ENCODE measurements at regions not wholly inside any gene's neighbourhood (a gene's known extent, or its start where the extent isn't known, plus 50 kb on each side); places are given as distances from the start of the nearest gene placed in this dataset.

DNA sequence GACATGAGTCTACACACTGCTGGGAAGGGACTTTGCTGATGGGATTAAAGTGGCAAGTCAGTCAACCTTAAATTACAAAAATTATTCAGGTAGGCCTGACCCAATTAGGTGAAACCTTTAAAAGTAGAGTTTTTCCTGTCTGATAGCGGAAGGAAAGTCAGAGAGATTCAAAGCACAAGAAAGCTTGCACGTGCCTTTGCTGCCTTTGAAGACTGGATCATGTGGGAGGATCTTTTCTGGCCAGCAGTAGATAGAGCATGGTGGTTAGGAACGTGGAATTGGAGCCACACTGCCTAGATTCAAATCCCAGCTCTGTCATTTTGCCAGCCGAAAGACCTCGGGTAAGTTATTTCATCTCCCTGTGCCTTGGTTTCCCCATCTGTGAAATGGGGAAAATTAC, 265.8 kb upstream of the PROK2 start:
- intact Hi-C loops (cut with micrococcal nuclease) = no loop called here
- POLR2A ChIA-PET (ENCODE audit: partially characterized antibody) = no interaction called here
- H3K27ac ChIP-seq (ENCODE audit: low read depth, low read length) = no peak overlapping the region
- Mint-ChIP-seq H3K27ac (no peak overlapping the region), H3K9me3 (no peaks in the 10 kb centered on the region), H3K4me1 (no peaks in the 10 kb centered on the region), H3K4me3 (no peak overlapping the region), H3K27me3 (no peaks in the 10 kb centered on the region), H3K36me3 (no peaks in the 10 kb centered on the region)
- no peaks in the 10 kb centered on the region for H3K9me3 ChIP-seq (ENCODE audit: control insufficient read depth in 1 of 2, low read length in 2 of 2)
- no peak overlapping the region for H3K4me3 ChIP-seq (ENCODE audit: low read length in 2 of 2)
- CTCF ChIA-PET (ENCODE audit: partially characterized antibody) = no interaction called here
- DNase-seq = no peak
- no peaks in the 10 kb centered on the region for H3K27me3 ChIP-seq (ENCODE audit: insufficient read depth, low read length)
- H3K4me1 ChIP-seq (ENCODE audit: insufficient read depth, low read length) = no peaks in the 10 kb centered on the region
- H3K36me3 ChIP-seq (ENCODE audit: insufficient read depth, low read length) = no peaks in the 10 kb centered on the region

DNA sequence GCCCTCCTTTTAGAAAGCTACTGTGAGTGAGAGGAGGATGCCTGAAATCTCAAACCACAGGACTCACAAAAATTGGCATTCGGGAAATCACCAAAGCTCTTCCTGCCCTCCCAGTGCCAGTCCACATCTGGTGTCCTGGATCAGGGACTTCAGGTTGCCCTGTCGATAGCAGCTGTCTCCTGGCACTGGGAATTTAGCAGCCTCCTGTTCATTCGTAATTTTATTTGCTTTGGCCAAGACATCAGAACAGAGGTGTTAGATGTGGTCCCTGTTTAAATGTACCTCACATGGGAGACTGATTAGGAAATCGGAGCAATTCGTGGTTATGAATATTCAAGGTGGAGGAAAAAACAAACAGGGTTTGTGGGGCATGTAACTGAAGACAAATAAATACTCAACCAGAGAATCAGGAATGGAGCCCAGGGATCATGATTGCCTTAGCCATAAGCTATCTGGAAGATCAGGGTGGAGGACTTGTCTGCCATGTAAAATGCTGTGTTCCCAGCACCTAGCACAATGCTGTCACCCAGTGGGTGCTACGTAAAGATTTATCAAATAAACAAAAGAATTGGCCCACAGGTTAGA, 265.2 kb upstream of the PROK2 start:
- Mint-ChIP-seq H3K27me3 (no peaks in the 10 kb centered on the region), H3K4me3 (no peak overlapping the region), H3K27ac (no peak overlapping the region), H3K4me1 (no peaks in the 10 kb centered on the region), H3K9me3 (no peaks in the 10 kb centered on the region), H3K36me3 (no peaks in the 10 kb centered on the region)
- Histone ChIP-seq H3K4me3 (ENCODE audit: low read length in 2 of 2) (no peak overlapping the region), H3K36me3 (ENCODE audit: insufficient read depth, low read length) (no peaks in the 10 kb centered on the region), H3K4me1 (ENCODE audit: insufficient read depth, low read length) (no peaks in the 10 kb centered on the region), H3K27me3 (ENCODE audit: insufficient read depth, low read length) (no peaks in the 10 kb centered on the region), H3K9me3 (ENCODE audit: control insufficient read depth in 1 of 2, low read length in 2 of 2) (no peaks in the 10 kb centered on the region), H3K27ac (ENCODE audit: low read depth, low read length) (no peak overlapping the region)
- POLR2A ChIA-PET (ENCODE audit: partially characterized antibody) = no interaction called here
- intact Hi-C loops (cut with micrococcal nuclease) = no loop called here
- no peak for DNase-seq
- CTCF ChIA-PET (ENCODE audit: partially characterized antibody) = no interaction called here

DNA sequence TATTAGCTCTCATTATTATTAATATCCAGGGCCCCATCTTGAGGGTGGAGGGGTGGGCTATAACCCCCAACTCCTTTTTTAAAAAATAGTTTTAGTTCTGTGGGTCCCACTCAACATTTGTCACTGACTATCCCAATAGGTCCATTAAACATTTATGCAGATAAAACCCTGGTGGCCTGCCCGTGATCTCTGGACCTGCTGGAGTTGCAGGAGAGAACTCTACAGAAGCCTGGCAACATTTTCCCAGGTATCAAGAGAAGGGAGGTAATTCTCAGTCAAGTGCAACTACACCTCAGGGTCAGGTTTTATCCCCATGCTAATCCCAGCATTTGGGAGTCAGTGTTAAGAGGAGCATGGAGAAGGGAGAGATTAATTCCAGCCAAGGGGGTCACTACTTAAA, 264.4 kb upstream of the PROK2 start:
- CTCF ChIA-PET (ENCODE audit: partially characterized antibody) = no interaction called here

DNA sequence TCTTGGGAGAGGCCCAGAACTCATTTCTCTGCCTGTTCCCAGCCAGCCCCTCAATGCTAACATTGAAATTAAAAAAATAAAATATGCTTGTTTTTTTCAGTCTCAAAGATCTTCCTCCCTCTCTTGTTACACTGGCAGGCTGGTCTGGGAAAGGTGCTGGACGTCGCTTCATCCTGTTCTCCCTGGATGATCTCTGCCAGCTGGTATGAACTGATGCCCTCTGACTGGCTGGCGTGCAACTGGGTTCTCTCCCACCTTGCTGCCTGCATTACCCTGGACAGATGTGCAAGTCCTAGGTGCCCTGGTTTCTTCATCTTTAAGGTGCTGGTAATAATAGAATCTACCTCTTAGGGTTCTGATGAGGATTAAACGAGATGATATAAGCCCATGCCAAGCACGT, 263.9 kb upstream of the PROK2 start:
- Histone ChIP-seq H3K9me3 (ENCODE audit: control insufficient read depth in 1 of 2, low read length in 2 of 2) (no peaks in the 10 kb centered on the region), H3K4me3 (ENCODE audit: low read length in 2 of 2) (no peak overlapping the region), H3K4me1 (ENCODE audit: insufficient read depth, low read length) (no peaks in the 10 kb centered on the region), H3K27me3 (ENCODE audit: insufficient read depth, low read length) (no peaks in the 10 kb centered on the region), H3K27ac (ENCODE audit: low read depth, low read length) (no peak overlapping the region), H3K36me3 (ENCODE audit: insufficient read depth, low read length) (no peaks in the 10 kb centered on the region)
- Mint-ChIP-seq H3K27me3 (no peaks in the 10 kb centered on the region), H3K36me3 (no peaks in the 10 kb centered on the region), H3K4me1 (no peaks in the 10 kb centered on the region), H3K4me3 (no peak overlapping the region), H3K9me3 (no peaks in the 10 kb centered on the region), H3K27ac (no peak overlapping the region)
- DNase-seq = no peak
- ChIA-PET POLR2A (ENCODE audit: partially characterized antibody) (no interaction called here), CTCF (ENCODE audit: partially characterized antibody) (no interaction called here)
- intact Hi-C loops (cut with micrococcal nuclease) = no loop called here

More for the DNA sequence above, 264.4 kb upstream of the PROK2 start:
- H3K4me3 ChIP-seq (ENCODE audit: low read length in 2 of 2) = no peak overlapping the region
- no peak overlapping the region for H3K27ac Mint-ChIP-seq
- H3K9me3 ChIP-seq (ENCODE audit: control insufficient read depth in 1 of 2, low read length in 2 of 2) = no peaks in the 10 kb centered on the region
- DNase-seq = no peak
- H3K4me1 Mint-ChIP-seq = no peaks in the 10 kb centered on the region
- no peaks in the 10 kb centered on the region for H3K36me3 Mint-ChIP-seq
- H3K27me3 ChIP-seq (ENCODE audit: insufficient read depth, low read length) = no peaks in the 10 kb centered on the region
- POLR2A ChIA-PET (ENCODE audit: partially characterized antibody) = no interaction called here
- no peak overlapping the region for H3K27ac ChIP-seq (ENCODE audit: low read depth, low read length)
- H3K36me3 ChIP-seq (ENCODE audit: insufficient read depth, low read length) = no peaks in the 10 kb centered on the region
- H3K9me3 Mint-ChIP-seq = no peaks in the 10 kb centered on the region
- H3K4me1 ChIP-seq (ENCODE audit: insufficient read depth, low read length) = no peaks in the 10 kb centered on the region
- intact Hi-C loops (cut with micrococcal nuclease) = no loop called here
- H3K4me3 Mint-ChIP-seq = no peak overlapping the region
- no peaks in the 10 kb centered on the region for H3K27me3 Mint-ChIP-seq

DNA sequence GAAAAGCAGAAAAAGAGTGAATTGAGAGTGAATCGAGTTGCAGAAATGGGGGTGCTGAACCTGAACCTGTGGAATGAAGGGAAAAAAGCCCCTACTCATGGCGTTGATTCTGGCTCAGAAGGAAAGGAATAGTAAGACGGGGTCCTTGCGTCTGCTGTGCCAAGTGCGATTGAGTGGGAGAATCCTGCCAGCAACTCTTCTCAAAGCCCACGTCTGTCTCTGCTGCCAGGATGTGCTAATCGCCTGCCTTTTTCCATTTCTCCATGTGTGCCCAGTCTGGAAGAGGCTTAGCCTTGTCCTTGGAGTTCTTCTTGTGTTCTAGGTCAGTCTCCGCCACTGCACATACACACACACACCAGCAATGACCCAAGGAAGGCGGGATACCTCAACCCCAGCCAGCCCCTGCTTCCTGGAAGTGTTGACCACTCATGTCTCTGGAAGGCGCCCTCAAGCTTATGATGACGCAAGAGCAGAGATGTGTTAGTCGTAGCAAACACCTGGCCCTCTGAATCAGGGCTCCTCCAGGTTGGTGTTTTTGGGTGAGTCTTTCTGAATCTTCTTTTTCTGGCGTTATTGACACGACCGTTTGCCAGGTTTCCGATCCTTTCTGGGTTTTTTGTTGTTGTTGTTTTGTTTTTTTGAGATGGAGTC, 262.4 kb upstream of the PROK2 start:
- no peak overlapping the region for H3K27ac ChIP-seq (ENCODE audit: low read depth, low read length)
- Mint-ChIP-seq H3K4me1 (no peaks in the 10 kb centered on the region), H3K4me3 (no peak overlapping the region), H3K27ac (no peak overlapping the region), H3K36me3 (no peaks in the 10 kb centered on the region), H3K27me3 (no peaks in the 10 kb centered on the region), H3K9me3 (no peaks in the 10 kb centered on the region)
- POLR2A ChIA-PET (ENCODE audit: partially characterized antibody) = no interaction called here
- no peak overlapping the region for H3K4me3 ChIP-seq (ENCODE audit: low read length in 2 of 2)
- H3K4me1 ChIP-seq (ENCODE audit: insufficient read depth, low read length) = no peaks in the 10 kb centered on the region
- DNase-seq = no peak
- H3K36me3 ChIP-seq (ENCODE audit: insufficient read depth, low read length) = no peaks in the 10 kb centered on the region
- intact Hi-C loops (cut with micrococcal nuclease) = no loop called here
- no peaks in the 10 kb centered on the region for H3K27me3 ChIP-seq (ENCODE audit: insufficient read depth, low read length)
- CTCF ChIA-PET (ENCODE audit: partially characterized antibody) = no interaction called here
- H3K9me3 ChIP-seq (ENCODE audit: control insufficient read depth in 1 of 2, low read length in 2 of 2) = no peaks in the 10 kb centered on the region

DNA sequence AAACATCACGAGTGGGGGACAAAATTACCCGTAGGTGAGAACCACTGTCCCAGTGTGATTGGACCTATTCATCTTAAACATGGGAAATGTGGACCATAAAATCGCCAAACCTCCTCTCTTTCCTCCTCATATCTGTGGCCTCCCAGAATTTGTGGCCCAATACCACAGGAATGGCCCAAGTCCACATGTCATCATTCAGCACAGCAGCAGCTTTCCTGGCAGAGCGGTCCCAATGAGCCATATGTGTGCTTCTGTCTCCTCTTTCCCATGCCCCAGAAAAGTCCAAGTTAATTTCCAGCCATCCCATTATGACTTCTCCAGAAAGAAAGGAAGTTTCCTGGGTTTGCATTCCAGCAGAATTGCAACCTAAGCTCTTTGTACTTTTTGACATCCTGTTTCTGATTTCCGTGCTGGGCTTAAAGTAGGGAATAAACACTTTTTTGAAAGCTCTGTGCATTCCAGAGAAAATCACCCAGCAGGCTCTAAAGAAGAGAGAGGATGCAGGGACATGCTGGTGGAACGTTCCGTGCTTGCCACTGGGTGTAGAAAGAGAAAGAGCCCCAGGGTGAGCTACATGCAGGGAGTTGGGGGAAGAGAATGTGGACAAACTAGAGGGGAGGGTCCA, 259.4 kb upstream of the PROK2 start:
- H3K9me3 Mint-ChIP-seq = peaks cover 0 to 2% (median 0%) of the 10 kb centered on the region in 8 donors
- Histone ChIP-seq H3K4me1 (ENCODE audit: insufficient read depth, low read length) (no peaks in the 10 kb centered on the region), H3K27me3 (ENCODE audit: insufficient read depth, low read length) (no peaks in the 10 kb centered on the region), H3K4me3 (ENCODE audit: low read length in 2 of 2) (no peak overlapping the region), H3K36me3 (ENCODE audit: insufficient read depth, low read length) (no peaks in the 10 kb centered on the region), H3K27ac (ENCODE audit: low read depth, low read length) (no peak overlapping the region), H3K9me3 (ENCODE audit: control insufficient read depth in 1 of 2, low read length in 2 of 2) (no peaks in the 10 kb centered on the region)
- DNase-seq = no peak
- H3K4me3 Mint-ChIP-seq = no peak overlapping the region
- intact Hi-C loops (cut with micrococcal nuclease) = no loop called here
- H3K27me3 Mint-ChIP-seq = peaks cover 0 to 9% of the 10 kb centered on the region in 2 donors
- H3K27ac Mint-ChIP-seq = no peak overlapping the region
- no peaks in the 10 kb centered on the region for H3K36me3 Mint-ChIP-seq
- no peaks in the 10 kb centered on the region for H3K4me1 Mint-ChIP-seq
- POLR2A ChIA-PET (ENCODE audit: partially characterized antibody) = no interaction called here
- CTCF ChIA-PET (ENCODE audit: partially characterized antibody) = no interaction called here

DNA sequence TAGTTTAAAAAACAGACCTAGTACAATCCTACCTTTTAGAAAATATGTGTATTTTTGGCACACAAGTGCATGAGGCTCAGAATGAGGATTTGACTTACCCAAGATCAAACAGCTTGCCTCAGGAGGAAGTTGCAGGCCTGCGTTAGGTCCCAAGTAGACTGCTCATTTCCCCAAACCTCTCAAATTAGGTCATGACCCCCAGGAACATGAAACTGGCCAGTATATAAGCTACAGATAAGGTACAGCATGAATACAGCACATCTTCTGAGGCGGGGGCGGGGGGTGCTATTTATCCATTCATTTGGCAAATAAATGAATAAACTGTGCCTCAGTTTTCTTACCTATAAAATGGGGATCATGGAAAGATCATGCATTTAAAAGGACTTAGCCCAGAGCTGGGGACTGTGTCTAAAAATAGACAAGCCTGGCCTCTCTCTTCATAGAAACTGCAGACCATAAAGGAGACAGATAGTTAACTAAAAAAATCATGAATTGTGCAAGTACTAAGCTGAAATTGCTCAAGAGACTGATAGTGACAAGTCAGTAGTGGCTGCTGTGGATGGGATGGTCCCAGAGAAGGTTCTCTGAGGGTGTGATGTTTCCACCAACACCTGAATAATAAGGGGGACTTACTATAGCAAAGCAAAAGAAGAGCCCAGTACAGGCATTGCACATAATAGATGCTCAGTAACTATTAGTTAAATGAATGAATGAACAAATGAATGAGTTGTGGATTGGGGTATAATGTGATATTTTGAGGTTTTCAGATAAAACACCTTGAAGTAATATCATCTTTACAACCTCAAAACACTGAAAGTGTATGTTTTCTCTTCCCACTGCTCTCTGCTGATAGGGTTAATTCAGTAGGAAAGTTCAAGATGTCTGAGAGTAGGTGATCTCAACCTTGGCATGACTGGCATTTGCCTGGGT, 258.5 kb upstream of the PROK2 start:
- no peak overlapping the region for H3K27ac Mint-ChIP-seq
- intact Hi-C loops (cut with micrococcal nuclease) = no loop called here
- peaks cover 0 to 2% (median 0%) of the 10 kb centered on the region in 8 donors for H3K9me3 Mint-ChIP-seq
- POLR2A ChIA-PET (ENCODE audit: partially characterized antibody) = no interaction called here
- no peaks in the 10 kb centered on the region for H3K36me3 Mint-ChIP-seq
- CTCF ChIA-PET (ENCODE audit: partially characterized antibody) = no interaction called here
- no peaks in the 10 kb centered on the region for H3K36me3 ChIP-seq (ENCODE audit: insufficient read depth, low read length)
- no peak for DNase-seq
- H3K27ac ChIP-seq (ENCODE audit: low read depth, low read length) = no peak overlapping the region
- H3K27me3 ChIP-seq (ENCODE audit: insufficient read depth, low read length) = no peaks in the 10 kb centered on the region
- H3K9me3 ChIP-seq (ENCODE audit: control insufficient read depth in 1 of 2, low read length in 2 of 2) = no peaks in the 10 kb centered on the region
- H3K4me1 Mint-ChIP-seq = no peaks in the 10 kb centered on the region
- no peak overlapping the region for H3K4me3 ChIP-seq (ENCODE audit: low read length in 2 of 2)
- H3K4me1 ChIP-seq (ENCODE audit: insufficient read depth, low read length) = no peaks in the 10 kb centered on the region
- peaks cover 1 to 10% of the 10 kb centered on the region in 2 donors for H3K27me3 Mint-ChIP-seq
- no peak overlapping the region for H3K4me3 Mint-ChIP-seq

Data from CD4-positive, alpha-beta memory T cell (primary cell).